GM23248 (cell line): ENCODE measurements at regions not wholly inside any gene's neighbourhood (a gene's known extent, or its start where the extent isn't known, plus 50 kb on each side); places are given as distances from the start of the nearest gene placed in this dataset.

ENCODE experiments used
- EZH2 ChIP-seq: fragments of 200-600 bp; sonication (generic); IDR thresholded peaks from 2 replicates; pipeline ENCODE4 v1.6.1; 2018; ENCODE audit warnings: antibody characterized with exemption, mild to moderate bottlenecking; ENCODE audit not compliant: insufficient read depth, poor library complexity, severe bottlenecking
- EZH2phosphoT487 ChIP-seq: fragments of 200-600 bp; sonication (generic); IDR thresholded peaks from 2 replicates; pipeline ENCODE4 v1.6.1; 2018; ENCODE audit warnings: antibody characterized with exemption, moderate library complexity, mild to moderate bottlenecking, low read depth; ENCODE audit not compliant: insufficient read depth

- TF ChIP-seq EZH2phosphoT487 (no peak), EZH2 (no peak)
Measured at GRCh38 chr10:33117230-33117629, 159.2 kb upstream of the ITGB1 start.
